Caco-2 (cell line): ENCODE measurements at regions not wholly inside any gene's neighbourhood (a gene's known extent, or its start where the extent isn't known, plus 50 kb on each side); places are given as distances from the start of the nearest gene placed in this dataset.

ENCODE experiments used
- BruUV-seq: library from RNA; stranded (reverse); fragments of 400-500 nt; replicated peaks from 2 replicates; lab custom pipeline; 2021; lab: Mats Ljungman, UMichigan
- CTCF ChIA-PET: fragments of 300-600 bp; sonication (Branson Sonifier 250); formaldehyde crosslinking; loops from one replicate; lab custom pipeline; 2022; ENCODE audit warnings: antibody characterized with exemption; lab: Charles Lee
- POLR2A ChIA-PET: fragments of 300-600 bp; sonication (Branson Sonifier 250); formaldehyde crosslinking; loops from one replicate; lab custom pipeline; 2022; ENCODE audit warnings: antibody characterized with exemption; lab: Charles Lee
- DNase-seq, 2 experiments: peaks; one replicate each; pipeline versions ENCODE4 v3.0.0 to v3.0.0-alpha.2; 2020 to 2022
- H3K27me3 ChIP-seq: replicated peaks from 2 replicates; pipeline ENCODE4 v1.6.0; 2011; ENCODE audit warnings: low read length; ENCODE audit not compliant: control insufficient read depth, insufficient read depth
- H3K36me3 ChIP-seq: 2 replicates; pipeline ENCODE4 v1.5.1; 2011; ENCODE audit warnings: low read length; ENCODE audit not compliant: control insufficient read depth, insufficient read depth
- H3K4me1 ChIP-seq: fragments of 250-450 bp; sonication (Bioruptor Pico); 2 replicates; pipeline ENCODE4 v1.5.1; 2020; ENCODE audit warnings: mild to moderate bottlenecking
- H3K4me3 ChIP-seq: 2 replicates; pipeline ENCODE4 v1.5.1; 2011; ENCODE audit warnings: low read depth, mild to moderate bottlenecking, control low read depth, low read length
- H3K9me3 ChIP-seq: fragments of 250-450 bp; sonication (Bioruptor Pico); 2 replicates; pipeline ENCODE4 v1.5.1; 2020; ENCODE audit warnings: mild to moderate bottlenecking, moderate library complexity
- H3K27ac Mint-ChIP-seq: one replicate; pipeline ENCODE4 v1.8.0; 2022; ENCODE audit warnings: mixed read lengths; ENCODE audit not compliant: unreplicated experiment
- H3K27me3 Mint-ChIP-seq: one replicate; pipeline ENCODE4 v1.8.0; 2022; ENCODE audit warnings: mixed read lengths; ENCODE audit not compliant: insufficient read depth, unreplicated experiment
- H3K36me3 Mint-ChIP-seq: one replicate; pipeline ENCODE4 v1.8.0; 2022; ENCODE audit warnings: mild to moderate bottlenecking, mixed read lengths; ENCODE audit not compliant: insufficient read depth, unreplicated experiment
- H3K4me1 Mint-ChIP-seq: one replicate; pipeline ENCODE4 v1.8.0; 2022; ENCODE audit warnings: low read depth, mixed read lengths; ENCODE audit not compliant: unreplicated experiment
- H3K4me3 Mint-ChIP-seq: one replicate; pipeline ENCODE4 v1.8.0; 2022; ENCODE audit warnings: mild to moderate bottlenecking, moderate library complexity, mixed read lengths; ENCODE audit not compliant: unreplicated experiment
- H3K9me3 Mint-ChIP-seq: one replicate; pipeline ENCODE4 v1.8.0; 2022; ENCODE audit warnings: mixed read lengths; ENCODE audit not compliant: unreplicated experiment
- CTCF ChIP-seq, 2 experiments: fragments of 200-600 bp in 1 of 2; IDR thresholded peaks; 1 replicate in 1 of 2; 2 replicates in 1 of 2; pipeline versions ENCODE4 v1.5.1 to v1.8.0; 2011 to 2022; ENCODE audit warnings: antibody characterized with exemption in 1 of 2, control low read depth in 1 of 2, inconsistent platforms in 1 of 2, low read depth in 1 of 2, low read length in 1 of 2, mild to moderate bottlenecking in 1 of 2, moderate library complexity in 1 of 2; ENCODE audit not compliant: insufficient read depth in 1 of 2, severe bottlenecking in 1 of 2, unreplicated experiment in 1 of 2
- intact Hi-C: fragments of 100-400 bp; cut with micrococcal nuclease; formaldehyde crosslinking; loops from one replicate; pipeline ENCODE4 v1.10.0; 2022; ENCODE audit not compliant: unreplicated experiment

- POLR2A ChIA-PET: no interaction called here
- DNase-seq: no peak
- Mint-ChIP-seq H3K36me3 (no peaks in the 10 kb centered on the region), H3K4me1 (peaks cover 16% of the 10 kb centered on the region), H3K4me3 (no peak overlapping the region), H3K27ac (no peak overlapping the region), H3K9me3 (no peaks in the 10 kb centered on the region), H3K27me3 (no peaks in the 10 kb centered on the region)
- BruUV-seq: no TSS peak
- no peaks in the 10 kb centered on the region for H3K9me3 ChIP-seq
- no peak for TF ChIP-seq CTCF (IDR thresholded peaks at IDR 0.05; ENCODE audit: insufficient read depth in 1 of 2, low read depth in 1 of 2, low read length in 1 of 2, severe bottlenecking in 1 of 2, unreplicated experiment in 1 of 2)
- H3K27me3 ChIP-seq: no peaks in the 10 kb centered on the region
- no peak overlapping the region for H3K4me3 ChIP-seq
- no peaks in the 10 kb centered on the region for H3K36me3 ChIP-seq
- intact Hi-C loops: loop anchor here (10.0 kb wide), 1 partner anchor 540 kb away; no protein-coding TSS in a partner anchor
- H3K4me1 ChIP-seq: peaks cover 18% of the 10 kb centered on the region
- CTCF ChIA-PET: no interaction called here
Measured at GRCh38 chr13:80214521-80214991, 126.4 kb downstream of the SPRY2 start.

- BruUV-seq: no TSS peak
- no peaks in the 10 kb centered on the region for H3K36me3 Mint-ChIP-seq
- H3K27me3 Mint-ChIP-seq: no peaks in the 10 kb centered on the region
- CTCF ChIA-PET: no interaction called here
- Histone ChIP-seq H3K9me3 (no peaks in the 10 kb centered on the region), H3K36me3 (no peaks in the 10 kb centered on the region), H3K27me3 (no peaks in the 10 kb centered on the region), H3K4me1 (peaks cover 18% of the 10 kb centered on the region), H3K4me3 (no peak overlapping the region)
- H3K4me3 Mint-ChIP-seq: no peak overlapping the region
- peaks cover 16% of the 10 kb centered on the region for H3K4me1 Mint-ChIP-seq
- no peaks in the 10 kb centered on the region for H3K9me3 Mint-ChIP-seq
- H3K27ac Mint-ChIP-seq: no peak overlapping the region
- intact Hi-C loops: loop anchor here (10.0 kb wide), 1 partner anchor 539 kb away; no protein-coding TSS in a partner anchor
- peak in 1 of 2 experiments; percentile 15 for DNase-seq
- POLR2A ChIA-PET: no interaction called here
- no peak for TF ChIP-seq CTCF (IDR thresholded peaks at IDR 0.05; ENCODE audit: insufficient read depth in 1 of 2, low read depth in 1 of 2, low read length in 1 of 2, severe bottlenecking in 1 of 2, unreplicated experiment in 1 of 2)
Measured at GRCh38 chr13:80214050-80214449, 126.9 kb downstream of the SPRY2 start.

- peaks cover 15% of the 10 kb centered on the region for H3K4me1 Mint-ChIP-seq
- DNase-seq: no peak
- no peaks in the 10 kb centered on the region for H3K27me3 ChIP-seq
- no peaks in the 10 kb centered on the region for H3K9me3 ChIP-seq
- ChIA-PET CTCF (no interaction called here), POLR2A (no interaction called here)
- no peaks in the 10 kb centered on the region for H3K9me3 Mint-ChIP-seq
- H3K4me3 Mint-ChIP-seq: no peak overlapping the region
- H3K4me1 ChIP-seq: peaks cover 15% of the 10 kb centered on the region
- no TSS peak for BruUV-seq
- no peak overlapping the region for H3K27ac Mint-ChIP-seq
- no peak for TF ChIP-seq CTCF (IDR thresholded peaks at IDR 0.05; ENCODE audit: insufficient read depth in 1 of 2, low read depth in 1 of 2, low read length in 1 of 2, severe bottlenecking in 1 of 2, unreplicated experiment in 1 of 2)
- no peaks in the 10 kb centered on the region for H3K36me3 ChIP-seq
- intact Hi-C loops: loop anchor here (10.0 kb wide), 1 partner anchor 538 kb away; no protein-coding TSS in a partner anchor
- no peak overlapping the region for H3K4me3 ChIP-seq
- H3K27me3 Mint-ChIP-seq: no peaks in the 10 kb centered on the region
- H3K36me3 Mint-ChIP-seq: no peaks in the 10 kb centered on the region
Measured at GRCh38 chr13:80213201-80213600, 127.7 kb downstream of the SPRY2 start.
